Gastroesophageal sphincter (tissue), 4 donors: ENCODE measurements at regions not wholly inside any gene's neighbourhood (a gene's known extent, or its start where the extent isn't known, plus 50 kb on each side); places are given as distances from the start of the nearest gene placed in this dataset.
"Not testable (repeated sequence)": the region's sequence is repeated elsewhere in the genome, so short reads cannot be mapped to it uniquely, and the experiment has no call there.

ENCODE experiments used
- ATAC-seq: fragments of 150-250 bp; one replicate; pipeline ENCODE4 v1.9.1; 2016; ENCODE audit warnings: mild to moderate bottlenecking, moderate library complexity
- H3K27ac ChIP-seq, 4 donors: fragments of 200-600 bp; sonication (generic) in 3 of 4; 1 replicate in 3 of 4; 2 replicates in 1 of 4; pipeline ENCODE4 v1.5.1; 2016 to 2019
- H3K27me3 ChIP-seq: fragments of 200-600 bp; sonication (generic); one replicate; pipeline ENCODE4 v1.5.1; 2019
- H3K36me3 ChIP-seq, 2 donors: fragments of 200-600 bp; sonication (generic); one replicate each; pipeline ENCODE4 v1.5.1; 2019; ENCODE audit warnings: control low read depth in 1 of 2
- H3K4me1 ChIP-seq, 3 donors: fragments of 200-600 bp; sonication (generic); 1 replicate in 2 of 3; 2 replicates in 1 of 3; pipeline ENCODE4 v1.5.1; 2016 to 2019; ENCODE audit warnings: control low read depth in 2 of 3
- H3K4me3 ChIP-seq, 2 donors: fragments of 200-600 bp; sonication (generic); one replicate each; pipeline ENCODE4 v1.5.1; 2019; ENCODE audit warnings: mild to moderate bottlenecking in 1 of 2, moderate library complexity in 1 of 2
- H3K9me3 ChIP-seq, 3 donors: fragments of 200-600 bp; sonication (generic); one replicate each; pipeline ENCODE4 v1.5.1; 2017 to 2019; ENCODE audit warnings: control low read depth in 2 of 3
- CTCF ChIP-seq, 4 experiments: fragments of 200-600 bp in 2 of 4; fragments of 450-650 bp in 2 of 4; sonication (generic) in 1 of 4; IDR thresholded peaks; one replicate each; pipeline ENCODE4 v1.5.1; 2017 to 2019; ENCODE audit warnings: antibody characterized with exemption in 4 of 4, mild to moderate bottlenecking in 2 of 4, moderate library complexity in 2 of 4
- EP300 ChIP-seq: sonication (generic); formaldehyde crosslinking; IDR thresholded peaks from one replicate; pipeline ENCODE4 v1.6.1; 2017; ENCODE audit warnings: antibody characterized with exemption, mild to moderate bottlenecking
- POLR2A ChIP-seq, 2 donors: fragments of 450-650 bp; IDR thresholded peaks; one replicate each; pipeline ENCODE4 v1.6.1; 2017; ENCODE audit warnings: antibody characterized with exemption in 2 of 2, mild to moderate bottlenecking in 2 of 2, moderate library complexity in 1 of 2
- POLR2AphosphoS5 ChIP-seq: sonication (generic); formaldehyde crosslinking; IDR thresholded peaks from one replicate; pipeline ENCODE4 v1.6.1; 2017; ENCODE audit warnings: antibody characterized with exemption
- WGBS, 2 donors: methylation state at CpG; one replicate each; pipeline ENCODE4 v1.1.5; 2018; ENCODE audit warnings: low coverage in 1 of 2; 5-methylcytosine and 5-hydroxymethylcytosine counted together

GRCh38 chr13:53110614-53111013 is 82.0 kb downstream of the OLFM4 start:
- ATAC-seq, result no peak
- H3K27me3 ChIP-seq, result peaks cover 5% of the 10 kb centered on the region
- TF ChIP-seq EP300, result no peak
- no peak for TF ChIP-seq POLR2A (IDR thresholded peaks at IDR 0.05)
- no peak for TF ChIP-seq CTCF (IDR thresholded peaks at IDR 0.05)
- TF ChIP-seq POLR2AphosphoS5, result no peak
- WGBS, 2 donors, result 53 to 62% methylated on average over 4 of the region's 4 CpGs
- no peak overlapping the region for H3K4me3 ChIP-seq
- H3K4me1 ChIP-seq, result no peaks in the 10 kb centered on the region
- no peaks in the 10 kb centered on the region for H3K36me3 ChIP-seq
- H3K27ac ChIP-seq, result no peak overlapping the region
- no peaks in the 10 kb centered on the region for H3K9me3 ChIP-seq

- Histone ChIP-seq H3K4me3 (no peak overlapping the region), H3K4me1 (no peaks in the 10 kb centered on the region), H3K9me3 (peaks cover 0 to 2% (median 0%) of the 10 kb centered on the region in 3 donors), H3K36me3 (no peaks in the 10 kb centered on the region), H3K27ac (no peak overlapping the region), H3K27me3 (no peaks in the 10 kb centered on the region)
- 89 to 100% methylated on average over 1 to 2 of the region's 2 CpGs for WGBS, 2 donors
- no peak for ATAC-seq
- TF ChIP-seq EP300 (no peak), CTCF (IDR thresholded peaks at IDR 0.05) (no peak), POLR2A (IDR thresholded peaks at IDR 0.05) (no peak), POLR2AphosphoS5 (no peak)
These were observed 83.9 kb downstream of the OLFM4 start for GRCh38 chr13:53112522-53112921.

- WGBS, 2 donors, result 0 to 50% methylated on average over 1 of the region's 1 CpG
- not testable (repeated sequence) for H3K4me1 ChIP-seq, H3K9me3 ChIP-seq, H3K4me3 ChIP-seq, H3K36me3 ChIP-seq, H3K27me3 ChIP-seq, ATAC-seq, H3K27ac ChIP-seq
These were observed 88.4 kb downstream of the OLFM4 start for GRCh38 chr13:53117048-53117447.

- Histone ChIP-seq H3K27ac (no peak overlapping the region), H3K4me3 (no peak overlapping the region), H3K36me3 (no peaks in the 10 kb centered on the region), H3K4me1 (no peaks in the 10 kb centered on the region), H3K27me3 (no peaks in the 10 kb centered on the region), H3K9me3 (peaks cover 0 to 10% (median 0%) of the 10 kb centered on the region in 3 donors)
- ATAC-seq, result no peak
- WGBS, 2 donors, result 62 to 89% methylated on average over 1 of the region's 1 CpG
- TF ChIP-seq EP300 (no peak), POLR2A (IDR thresholded peaks at IDR 0.05) (no peak), CTCF (IDR thresholded peaks at IDR 0.05) (no peak), POLR2AphosphoS5 (no peak)
These were observed 92.6 kb downstream of the OLFM4 start for GRCh38 chr13:53121131-53121773.

GRCh38 chr13:53121919-53122318 is 93.3 kb downstream of the OLFM4 start:
- no peak overlapping the region for H3K27ac ChIP-seq
- 16 to 44% methylated on average over 2 of the region's 2 CpGs for whole genome bisulfite sequencing, 2 donors
- no peak for TF ChIP-seq POLR2AphosphoS5
- no peak for TF ChIP-seq EP300
- TF ChIP-seq CTCF (IDR thresholded peaks at IDR 0.05), result no peak
- no peak for TF ChIP-seq POLR2A (IDR thresholded peaks at IDR 0.05)
- H3K36me3 ChIP-seq, result no peaks in the 10 kb centered on the region
- no peaks in the 10 kb centered on the region for H3K4me1 ChIP-seq
- ATAC-seq, result no peak
- peaks cover 0 to 10% (median 0%) of the 10 kb centered on the region in 3 donors for H3K9me3 ChIP-seq
- H3K27me3 ChIP-seq, result no peaks in the 10 kb centered on the region
- no peak overlapping the region for H3K4me3 ChIP-seq
